SHP77 treated with DMSO at 0.1 percent for 48 hours (cell line): ENCODE measurements at regions not wholly inside any gene's neighbourhood (a gene's known extent, or its start where the extent isn't known, plus 50 kb on each side); places are given as distances from the start of the nearest gene placed in this dataset.
"Not testable (repeated sequence)": the region's sequence is repeated elsewhere in the genome, so short reads cannot be mapped to it uniquely, and the experiment has no call there.

Source experiments
- DNase-seq: peaks from one replicate; lab custom pipeline; 2025; lab: John Stamatoyannopoulos, UW

DNA sequence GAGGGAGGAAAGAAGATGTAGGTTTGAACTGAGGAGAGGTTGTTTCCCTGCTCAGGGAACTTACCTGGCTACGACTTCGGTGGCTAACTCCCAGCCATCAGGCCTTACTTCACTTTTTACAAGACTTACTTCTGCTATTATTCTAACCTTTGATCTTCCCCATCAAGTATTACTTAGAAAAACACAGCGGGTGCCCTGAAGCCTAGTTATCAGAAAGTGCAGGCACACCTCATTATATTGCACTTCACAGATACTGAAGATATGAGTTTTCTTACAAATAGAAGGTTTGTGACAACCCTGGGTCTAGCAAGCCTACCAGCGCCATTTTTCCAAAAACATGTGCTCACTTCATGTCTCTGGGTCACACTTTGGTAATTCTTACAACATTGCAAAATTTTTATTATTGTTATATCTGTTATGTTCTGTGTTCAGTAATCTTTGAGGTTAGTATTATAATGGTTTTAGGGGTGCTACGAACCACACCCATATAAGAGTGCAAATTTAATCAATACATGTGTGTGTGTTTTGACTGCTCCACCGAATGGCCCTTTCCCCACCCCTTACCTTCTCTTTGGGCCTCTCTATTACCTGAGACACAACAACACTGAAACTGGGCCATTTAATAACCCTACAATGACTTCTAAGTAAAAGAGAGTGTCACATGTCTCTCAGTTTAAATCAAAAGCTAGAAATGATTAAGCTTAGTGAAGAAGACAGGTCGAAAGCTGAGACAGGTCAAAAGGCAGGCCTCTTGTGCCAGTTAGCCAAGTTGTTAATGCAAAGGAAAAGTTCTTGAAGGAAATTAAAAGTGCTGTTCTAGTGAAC, 2102.7 kb upstream of the WWC1 start:
- no peak for DNase-seq

DNA sequence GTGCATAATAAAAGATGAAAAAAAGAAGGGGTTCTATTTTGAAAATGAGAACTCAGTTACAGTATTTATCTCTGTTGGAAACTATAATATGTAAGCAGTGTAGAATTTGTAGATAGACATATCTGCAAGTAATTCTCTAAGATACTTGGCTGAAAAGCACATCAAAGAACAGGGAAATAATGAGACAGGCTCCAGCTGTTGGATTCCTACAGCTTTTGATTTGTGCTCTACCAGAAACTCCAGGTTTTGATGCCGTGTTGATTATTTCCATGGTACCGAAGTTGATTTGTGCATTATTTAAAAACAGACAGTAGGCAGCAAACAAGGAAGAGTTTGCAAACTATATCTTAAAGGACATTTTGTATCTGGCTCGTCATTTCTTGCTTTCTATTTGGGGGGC, 2098.7 kb upstream of the WWC1 start:
- DNase-seq: no peak

GRCh38 chr5:166195981-166196380, 2095.5 kb upstream of the WWC1 start:
- DNase-seq: no peak

GRCh38 chr5:166200532-166200931, 2090.9 kb upstream of the WWC1 start:
- DNase-seq: no peak

DNA sequence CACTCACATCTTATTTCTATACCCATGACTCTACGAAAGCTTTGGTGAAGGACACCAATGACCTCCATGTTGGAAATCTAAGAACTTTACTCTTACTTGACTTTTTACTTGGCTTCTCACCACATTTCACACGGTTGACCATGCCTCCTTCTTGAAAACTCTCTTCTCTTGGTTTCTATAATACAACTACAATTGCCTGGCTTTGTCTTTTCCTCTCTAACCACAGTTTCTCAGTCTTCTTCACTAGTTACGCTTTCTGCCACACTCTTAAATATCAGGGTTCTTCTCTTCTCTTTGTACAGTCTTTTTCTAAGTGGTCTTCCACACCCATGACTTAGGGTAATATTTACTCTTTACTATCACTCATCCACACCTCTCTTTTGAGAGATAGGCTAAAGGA, 2079.8 kb upstream of the WWC1 start:
- no peak for DNase-seq

DNA sequence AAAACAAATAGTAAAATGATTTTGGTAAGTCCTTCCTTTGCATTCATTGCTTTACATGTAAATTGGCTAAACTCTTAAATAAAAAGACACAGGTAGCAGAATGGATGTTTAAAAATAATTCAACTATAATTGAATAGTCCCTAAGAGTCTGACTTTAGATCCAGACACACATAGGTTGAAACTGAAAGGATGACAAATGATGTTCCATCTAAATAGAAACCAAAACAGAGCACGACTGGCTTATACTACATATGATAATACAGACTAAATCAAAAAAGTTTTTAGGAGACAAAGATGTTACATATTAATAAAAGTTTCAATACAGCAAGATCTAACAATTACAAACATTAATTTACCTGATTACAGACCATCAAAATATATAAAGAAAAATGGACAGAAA, 2055.1 kb upstream of the WWC1 start:
- DNase-seq: no peak

- no peak for DNase-seq
Measured at GRCh38 chr5:166240705-166241104, 2050.7 kb upstream of the WWC1 start.

- DNase-seq: no peak
Measured at GRCh38 chr5:166245556-166245955, 2045.9 kb upstream of the WWC1 start.

DNA sequence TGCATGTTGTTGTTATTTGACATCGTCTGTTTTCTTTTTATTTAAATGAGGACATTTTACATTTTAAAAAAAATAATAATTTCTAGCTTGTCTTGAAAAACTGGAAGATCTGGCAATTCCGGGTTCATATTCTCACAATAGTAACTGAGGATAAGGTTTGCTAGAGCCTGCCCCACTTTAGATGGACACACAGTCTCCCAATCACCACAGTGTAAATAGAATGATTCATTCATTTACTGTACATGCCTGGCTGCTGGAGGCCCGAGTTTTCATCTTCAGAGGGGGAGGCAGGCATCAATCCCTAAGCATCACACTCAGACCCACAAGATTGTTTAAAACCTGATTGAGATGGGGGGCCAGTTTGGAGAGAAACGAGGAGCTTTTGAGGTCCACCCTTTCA, 2039.7 kb upstream of the WWC1 start:
- DNase-seq: no peak

DNA sequence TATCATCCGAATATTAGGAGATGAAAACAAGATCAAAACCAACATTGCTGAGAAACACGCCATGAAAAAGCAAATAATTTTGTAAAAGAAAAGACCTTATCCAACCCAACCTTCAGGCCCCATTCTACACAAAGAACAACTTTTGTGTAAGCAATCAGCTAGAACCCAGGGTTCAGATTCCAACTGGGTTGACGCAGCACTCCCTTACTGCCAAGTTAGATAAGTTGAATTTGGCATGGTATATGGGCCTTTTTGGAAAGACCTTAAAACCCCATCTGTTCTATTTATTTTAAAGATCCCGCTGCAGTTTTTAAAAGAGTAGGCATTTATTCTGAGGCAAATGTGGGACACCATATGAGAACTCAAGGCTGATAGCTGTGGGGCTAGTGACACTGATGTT, 2033.8 kb upstream of the WWC1 start:
- no peak for DNase-seq

- no peak for DNase-seq
Measured at GRCh38 chr5:166262395-166262794, 2029.0 kb upstream of the WWC1 start.

DNA sequence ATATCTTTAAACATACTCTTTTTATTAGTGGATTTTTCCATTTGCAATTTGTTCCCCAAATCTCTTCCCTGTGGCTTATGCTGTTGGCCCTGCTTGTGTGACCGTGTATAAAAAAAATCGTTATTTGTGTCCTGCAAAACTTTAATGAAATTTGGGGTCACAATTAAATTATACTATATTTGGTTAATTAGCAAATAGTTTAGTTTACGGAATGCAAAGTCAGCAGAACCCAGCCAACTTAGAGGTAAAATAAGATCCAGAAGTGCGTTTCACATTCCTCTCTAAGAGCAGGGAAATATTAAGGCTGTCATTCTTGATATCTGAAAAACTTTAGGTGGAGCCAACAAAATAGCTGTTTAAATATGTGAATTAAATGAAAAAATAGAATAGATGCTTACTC, 2023.5 kb upstream of the WWC1 start:
- DNase-seq: no peak

- no peak for DNase-seq
Measured at GRCh38 chr5:166270712-166271111, 2020.7 kb upstream of the WWC1 start.

GRCh38 chr5:166276006-166276405, 2015.4 kb upstream of the WWC1 start:
- no peak for DNase-seq

DNA sequence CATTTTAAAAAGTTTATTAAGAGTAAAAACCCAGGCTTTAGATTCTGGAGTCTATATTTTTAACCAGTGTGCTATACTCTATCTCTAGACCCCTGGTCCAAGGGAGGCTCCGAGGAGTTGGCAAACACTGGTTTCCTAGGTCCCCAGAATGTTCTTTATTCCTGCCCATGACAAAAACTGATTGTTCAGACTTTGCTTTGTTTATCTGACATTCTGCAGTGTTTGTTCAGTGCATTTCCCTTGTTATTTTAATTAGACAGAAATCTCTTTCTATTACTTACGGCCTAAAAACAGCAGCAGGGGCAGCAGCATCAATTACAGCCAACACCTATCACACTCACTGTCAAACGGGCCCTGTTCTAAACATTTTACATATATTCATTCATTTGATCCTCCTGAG, 2011.6 kb upstream of the WWC1 start:
- DNase-seq: no peak

DNA sequence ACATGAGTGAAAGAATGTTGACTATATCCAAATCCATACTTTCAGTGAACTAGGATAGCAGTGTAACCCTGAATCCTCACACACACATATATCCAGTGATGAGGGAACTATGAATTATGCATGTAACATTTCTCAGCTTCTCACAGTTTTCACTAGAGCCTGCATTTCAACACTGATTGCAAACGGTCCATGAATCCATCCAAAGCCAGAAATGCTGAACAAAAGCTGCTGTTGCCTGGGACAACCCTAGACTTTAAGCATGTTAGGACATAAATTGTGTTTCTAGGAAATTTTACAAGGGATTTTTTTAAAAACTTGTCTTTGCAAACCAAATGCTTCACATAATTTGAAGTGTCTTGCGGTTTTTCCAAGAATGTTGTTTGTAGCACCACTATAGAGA, 2010.0 kb upstream of the WWC1 start:
- DNase-seq: no peak

GRCh38 chr5:166282939-166283338, 2008.5 kb upstream of the WWC1 start:
- DNase-seq: no peak

DNA sequence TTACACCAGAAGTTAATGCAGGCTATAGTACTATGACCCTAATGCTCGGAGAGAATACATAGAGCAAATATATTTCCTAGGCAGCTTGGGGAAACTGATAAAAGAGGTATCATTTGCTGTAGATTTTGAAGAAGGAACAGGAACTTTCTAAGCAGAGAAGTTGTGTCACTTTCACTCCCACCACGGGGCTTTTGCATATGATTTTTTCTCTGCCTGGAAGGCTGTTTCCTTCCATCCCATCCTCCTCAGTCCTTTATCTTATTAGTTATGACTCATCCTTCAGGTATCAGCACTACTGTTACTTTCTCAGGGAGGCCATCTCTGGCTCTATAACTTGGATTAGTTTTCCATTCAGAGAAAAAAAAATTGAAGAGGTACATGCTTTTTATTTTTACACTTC, 2006.1 kb upstream of the WWC1 start:
- DNase-seq: no peak

DNA sequence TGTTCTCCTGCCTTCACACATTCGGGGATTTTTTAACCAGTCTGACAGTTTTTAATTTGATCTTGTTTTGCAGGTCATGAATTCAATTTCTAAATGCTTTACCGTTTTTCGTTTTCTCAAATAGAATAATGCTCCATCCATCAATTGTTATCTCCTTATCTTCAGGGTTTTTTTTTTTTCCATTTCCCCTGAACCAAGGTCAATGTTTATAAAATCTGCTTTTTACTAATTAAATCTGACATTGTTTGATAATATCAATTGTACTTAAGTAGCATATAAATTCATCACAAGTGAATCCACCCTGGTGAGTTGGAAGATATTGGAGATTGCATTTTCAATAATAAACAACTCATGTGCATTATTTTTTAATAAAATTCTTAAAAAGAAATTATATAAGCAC, 2004.6 kb upstream of the WWC1 start:
- no peak for DNase-seq

DNA sequence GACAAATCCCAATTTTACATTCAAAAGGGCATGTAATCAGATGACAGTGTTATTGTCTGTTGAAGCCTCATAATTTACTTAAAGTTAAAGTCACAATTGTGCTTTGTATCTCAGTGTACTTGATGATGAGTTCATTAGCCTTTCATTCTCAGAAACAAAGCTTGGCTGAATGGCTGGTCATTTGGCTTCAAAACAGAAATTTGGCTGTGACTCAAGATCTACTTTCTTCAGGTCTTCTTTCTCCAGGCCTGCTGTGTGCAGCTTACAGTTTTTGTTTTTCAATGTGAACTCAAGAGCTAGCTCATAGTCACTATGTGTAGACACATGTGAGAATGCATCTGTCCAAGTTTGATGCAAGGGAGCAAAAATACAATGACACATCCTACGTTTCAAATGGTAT, 2003.6 kb upstream of the WWC1 start:
- DNase-seq: no peak

DNA sequence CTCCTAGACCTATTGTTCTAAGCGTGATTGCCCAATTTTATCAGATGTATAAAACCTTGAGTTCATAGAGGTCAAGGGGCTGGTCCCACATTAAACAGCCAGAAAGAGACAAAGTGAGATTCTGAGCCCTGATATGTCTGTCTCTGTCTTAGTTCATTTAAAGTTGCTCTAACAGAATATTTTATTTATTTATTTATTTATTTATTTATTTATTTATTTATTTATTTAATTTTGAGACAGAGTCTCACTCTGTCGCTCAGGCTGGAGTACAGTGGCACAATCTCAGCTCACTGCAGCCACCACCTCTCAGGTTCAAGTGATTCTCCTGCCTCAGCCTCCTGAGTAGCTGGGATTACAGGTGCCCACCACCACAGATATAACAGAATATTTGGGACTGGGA, 1999.6 kb upstream of the WWC1 start:
- DNase-seq: not testable (repeated sequence)

- no peak for DNase-seq
Measured at GRCh38 chr5:166293892-166294291, 1997.6 kb upstream of the WWC1 start.

GRCh38 chr5:166302166-166302565, 1989.3 kb upstream of the WWC1 start:
- no peak for DNase-seq

DNA sequence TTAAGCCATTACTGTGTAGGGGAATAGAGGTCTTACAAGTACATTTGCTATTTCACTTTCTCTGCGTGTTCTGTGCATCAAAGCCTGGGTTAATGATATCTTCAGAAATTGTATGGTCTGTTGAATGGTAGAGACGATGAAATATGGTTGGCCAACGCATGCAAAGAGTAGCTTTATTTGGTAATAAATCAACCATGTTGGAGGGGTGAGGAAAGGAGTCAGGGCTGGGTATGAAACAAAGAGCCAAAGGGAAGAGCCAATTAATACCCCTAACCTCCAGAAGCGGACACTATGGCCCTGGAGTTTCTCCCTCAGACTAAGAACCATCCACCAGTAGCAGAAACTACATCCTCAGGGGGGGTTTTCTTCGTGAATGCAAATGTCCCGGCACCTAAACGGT, 1974.0 kb upstream of the WWC1 start:
- DNase-seq: no peak
